GM18909 (cell line): ENCODE measurements at regions not wholly inside any gene's neighbourhood (a gene's known extent, or its start where the extent isn't known, plus 50 kb on each side); places are given as distances from the start of the nearest gene placed in this dataset.

Experiments
- ATAC-seq: cut with Tn5 transposase; IDR thresholded peaks from one replicate; pipeline ENCODE4 v1.9.1; 2021; ENCODE audit warnings: mild to moderate bottlenecking; ENCODE audit not compliant: unreplicated experiment, poor library complexity

- ATAC-seq, result no peak
These were observed 354.8 kb downstream of the DMRT2 start for GRCh38 chr9:1404940-1405339.

- no peak for ATAC-seq
These were observed 361.7 kb downstream of the DMRT2 start for GRCh38 chr9:1411826-1412225.

DNA sequence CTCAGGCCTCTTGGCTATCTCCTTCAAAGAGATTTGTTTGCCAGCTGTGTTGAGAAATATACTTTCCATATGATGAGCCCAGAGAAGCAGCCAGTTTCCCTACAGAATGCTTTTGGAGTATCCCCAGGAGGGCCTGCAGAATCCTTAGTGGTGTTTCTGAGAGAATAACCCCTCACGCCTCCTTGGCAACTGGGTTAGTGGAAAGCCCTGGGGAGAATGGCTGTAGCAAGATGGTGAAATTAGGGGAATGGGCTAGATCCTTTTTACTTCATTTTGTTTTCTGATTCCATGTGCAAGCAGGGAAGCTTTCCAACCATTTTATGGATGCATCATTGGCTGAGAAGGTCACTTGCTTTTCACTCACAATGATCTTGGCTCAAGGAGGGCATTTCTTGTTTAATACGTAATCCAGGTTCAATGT lies 364.6 kb downstream of the DMRT2 start:
- ATAC-seq, result no peak

GRCh38 chr9:1415146-1415545 lies 365.0 kb downstream of the DMRT2 start:
- no peak for ATAC-seq

- ATAC-seq, result no peak
These were observed 366.1 kb downstream of the DMRT2 start for GRCh38 chr9:1416261-1416660.

GRCh38 chr9:1421436-1421835 lies 371.3 kb downstream of the DMRT2 start:
- ATAC-seq, result no peak

DNA sequence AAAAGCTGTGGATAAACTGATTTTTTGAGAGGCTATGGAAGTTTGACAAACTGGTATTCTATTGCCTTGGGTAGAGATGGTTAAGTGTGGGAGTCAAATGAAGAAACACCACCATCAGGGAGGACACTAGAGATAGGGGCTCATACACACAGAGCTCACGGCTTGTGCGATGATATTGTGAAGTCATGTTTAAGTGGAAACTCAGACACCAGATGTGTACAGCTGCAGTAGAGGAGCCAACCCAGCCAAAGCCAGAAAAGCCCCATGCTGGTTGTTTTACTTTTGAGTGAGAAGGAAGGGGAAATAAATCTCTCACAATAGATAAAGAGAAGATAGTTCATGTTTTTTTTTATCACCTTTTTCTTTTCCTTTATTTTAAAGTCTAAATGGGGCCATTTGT lies 377.7 kb downstream of the DMRT2 start:
- ATAC-seq, result no peak

- ATAC-seq, result no peak
These were observed 379.1 kb downstream of the DMRT2 start for GRCh38 chr9:1429297-1429696.

GRCh38 chr9:1431461-1431860 lies 381.3 kb downstream of the DMRT2 start:
- ATAC-seq, result no peak

- no peak for ATAC-seq
These were observed 384.1 kb downstream of the DMRT2 start for GRCh38 chr9:1434052-1434767.

- no peak for ATAC-seq
These were observed 384.7 kb downstream of the DMRT2 start for GRCh38 chr9:1434811-1435210.

- no peak for ATAC-seq
These were observed 390.1 kb downstream of the DMRT2 start for GRCh38 chr9:1440256-1440655.

- no peak for ATAC-seq
These were observed 391.9 kb downstream of the DMRT2 start for GRCh38 chr9:1442105-1442504.

GRCh38 chr9:1443450-1443849 lies 393.3 kb downstream of the DMRT2 start:
- ATAC-seq, result no peak

DNA sequence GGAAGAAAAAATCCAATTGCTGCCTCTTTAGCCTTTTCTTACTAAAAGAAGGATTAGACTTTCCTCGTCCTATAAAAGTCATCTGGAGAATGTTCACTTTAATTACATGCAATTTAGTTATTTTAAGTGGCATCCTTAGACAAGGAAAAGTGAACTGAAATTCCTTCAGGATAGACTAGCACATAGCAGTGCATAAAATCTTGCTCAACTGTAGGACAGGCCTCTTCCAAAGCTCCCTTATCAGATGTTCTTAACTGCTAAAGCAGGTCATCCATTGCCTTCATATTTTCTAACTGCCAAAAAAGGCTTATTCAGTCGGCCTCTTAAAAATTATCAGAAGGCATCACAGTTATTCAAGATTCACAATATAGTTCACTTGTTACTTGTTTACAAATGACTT lies 396.5 kb downstream of the DMRT2 start:
- no peak for ATAC-seq

DNA sequence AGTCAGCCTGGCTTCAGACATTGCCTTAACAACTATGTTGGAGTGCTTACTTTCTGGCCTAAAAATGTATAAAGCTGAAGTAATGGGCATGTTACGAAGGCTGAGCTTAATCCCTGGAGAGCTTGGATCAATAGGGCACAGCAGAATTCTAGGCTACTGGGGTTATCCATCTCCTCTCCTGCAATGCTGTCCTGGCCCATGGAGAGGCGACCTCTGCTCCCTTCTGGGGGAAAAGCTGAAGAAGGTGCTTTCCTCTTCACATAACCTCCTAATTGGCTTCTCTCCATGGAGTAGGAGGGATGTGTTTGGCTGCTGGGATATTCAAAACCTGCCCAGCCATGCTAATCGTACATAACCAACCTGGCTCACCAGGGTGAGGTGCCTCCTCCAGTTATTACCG lies 403.5 kb downstream of the DMRT2 start:
- ATAC-seq, result no peak

DNA sequence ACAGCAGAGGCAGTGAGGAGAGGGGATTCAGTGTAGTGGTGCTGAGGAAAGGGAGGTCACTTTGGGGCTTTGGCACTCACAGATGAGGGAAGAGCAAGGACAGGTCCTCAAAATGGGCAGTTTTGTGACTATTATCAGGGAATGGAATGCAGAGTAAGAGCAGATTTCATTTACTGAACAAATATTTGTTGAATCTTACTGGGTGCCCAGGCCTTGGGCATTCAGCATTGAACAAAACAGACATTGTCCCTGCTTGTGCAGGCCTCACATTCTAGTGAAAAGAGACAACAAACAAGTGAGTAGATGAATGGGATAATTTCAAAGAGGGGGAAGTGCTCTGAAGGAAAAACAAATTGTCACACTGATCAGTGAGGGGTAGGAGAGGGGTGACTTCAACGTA lies 404.1 kb downstream of the DMRT2 start:
- no peak for ATAC-seq

DNA sequence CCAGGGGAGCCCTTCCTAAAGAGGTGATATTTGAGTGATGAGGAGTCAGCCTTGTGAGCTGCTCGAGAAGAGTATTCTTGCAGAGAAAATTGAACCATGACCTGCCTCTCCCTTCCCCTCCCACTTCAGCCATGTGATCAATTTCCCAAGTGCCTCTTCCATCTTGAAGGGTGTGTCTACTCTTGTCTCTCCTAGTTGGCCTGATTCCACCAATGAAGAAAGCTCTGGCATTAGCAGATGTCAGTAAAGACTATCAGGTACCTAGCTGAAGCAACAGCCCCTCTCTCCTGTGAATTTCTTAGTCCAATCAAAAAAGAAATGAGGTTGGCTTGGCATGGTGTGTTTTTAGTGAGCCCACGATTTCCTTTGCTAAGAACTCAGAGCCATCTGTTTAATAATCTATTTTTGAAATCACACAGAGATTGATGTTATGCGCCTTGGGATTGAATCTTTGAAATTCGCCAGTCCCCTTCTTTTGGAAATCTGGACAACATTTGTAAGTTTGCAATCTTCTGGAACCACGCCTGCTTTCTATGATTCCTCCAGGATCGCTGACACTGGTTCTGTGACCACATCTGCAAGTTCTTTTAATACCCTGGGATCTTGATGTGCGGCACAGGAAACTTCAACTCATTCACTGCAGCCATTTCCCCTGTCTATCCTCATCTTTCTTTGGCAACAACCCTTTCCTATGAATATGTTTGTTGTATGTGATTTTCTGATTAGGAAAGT lies 404.6 kb downstream of the DMRT2 start:
- no peak for ATAC-seq

- no peak for ATAC-seq
These were observed 405.6 kb downstream of the DMRT2 start for GRCh38 chr9:1455766-1456165.

DNA sequence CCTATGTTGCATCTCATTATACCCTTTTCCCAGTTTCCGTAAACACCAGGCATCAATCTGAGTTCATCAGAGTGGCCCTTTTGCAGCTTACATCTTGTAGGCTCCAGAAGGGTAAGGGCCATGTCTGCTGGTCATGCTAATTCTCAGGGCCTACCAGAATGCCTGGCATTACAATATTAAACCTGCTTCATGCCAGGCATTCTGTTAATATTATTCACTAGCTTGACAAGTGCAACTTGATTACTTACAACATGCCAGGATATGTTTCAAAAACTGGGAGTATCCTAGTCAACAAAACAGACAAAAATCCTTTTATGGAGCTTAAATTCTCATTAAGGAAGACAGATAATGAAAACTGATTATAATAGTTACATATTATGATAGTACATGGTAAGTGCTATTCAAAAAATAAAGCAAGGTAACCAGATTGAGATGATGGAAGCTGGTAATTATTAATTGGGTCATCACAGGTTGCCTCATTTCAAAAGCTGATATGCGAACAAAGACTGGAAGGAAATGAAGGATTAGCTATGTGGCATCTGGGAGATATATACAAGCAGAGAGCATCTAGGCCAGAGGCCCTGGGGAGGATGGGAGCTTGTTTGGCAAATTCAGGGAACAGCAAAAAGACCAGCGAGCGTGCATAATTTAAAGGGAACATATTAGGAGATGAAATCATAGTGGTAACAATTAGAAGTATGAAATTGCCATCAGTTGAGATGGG lies 406.3 kb downstream of the DMRT2 start:
- ATAC-seq, result no peak

GRCh38 chr9:1457460-1457859 lies 407.3 kb downstream of the DMRT2 start:
- no peak for ATAC-seq
